ENCODE measurements at regions not wholly inside any gene's neighbourhood (a gene's known extent, or its start where the extent isn't known, plus 50 kb on each side); places are given as distances from the start of the nearest gene placed in this dataset.
"Not testable (repeated sequence)": the region's sequence is repeated elsewhere in the genome, so short reads cannot be mapped to it uniquely, and the experiment has no call there.

- no peak for DNase-seq
Measured at GRCh38 chr18:43751203-43751602, 473.9 kb upstream of the SYT4 start.

GRCh38 chr18:43751835-43752234, 474.5 kb upstream of the SYT4 start:
- DNase-seq: no peak

GRCh38 chr18:43757273-43757672, 480.0 kb upstream of the SYT4 start:
- no peak for DNase-seq

GRCh38 chr18:43758734-43759133, 481.4 kb upstream of the SYT4 start:
- DNase-seq: no peak

- DNase-seq: peak in 1 of 3 experiments; percentile 49
Measured at GRCh38 chr18:43760010-43760409, 482.7 kb upstream of the SYT4 start.

GRCh38 chr18:43772907-43773306, 495.6 kb upstream of the SYT4 start:
- no peak for DNase-seq

GRCh38 chr18:43774497-43774896, 497.2 kb upstream of the SYT4 start:
- no peak for DNase-seq

- no peak for DNase-seq
Measured at GRCh38 chr18:43775591-43775990, 498.3 kb upstream of the SYT4 start.

GRCh38 chr18:43776997-43777396, 499.7 kb upstream of the SYT4 start:
- DNase-seq: no peak

- DNase-seq: peak in 1 of 3 experiments; percentile 9
Measured at GRCh38 chr18:43777636-43778304, 500.5 kb upstream of the SYT4 start.

GRCh38 chr18:43780782-43781340, 503.6 kb upstream of the SYT4 start:
- DNase-seq: no peak

- DNase-seq: no peak
Measured at GRCh38 chr18:43785158-43785557, 507.9 kb upstream of the SYT4 start.

GRCh38 chr18:43786893-43787292, 509.6 kb upstream of the SYT4 start:
- no peak for DNase-seq

GRCh38 chr18:43787721-43788120, 510.4 kb upstream of the SYT4 start:
- not testable (repeated sequence) for DNase-seq

- DNase-seq: peak in 2 of 3 experiments; percentile 33 to 80
Measured at GRCh38 chr18:43789234-43790000, 512.1 kb upstream of the SYT4 start.

- DNase-seq: no peak
Measured at GRCh38 chr18:43793910-43794309, 516.6 kb upstream of the SYT4 start.

- no peak for DNase-seq
Measured at GRCh38 chr18:43794363-43794762, 517.1 kb upstream of the SYT4 start.

- DNase-seq: no peak
Measured at GRCh38 chr18:43797347-43797746, 520.1 kb upstream of the SYT4 start.

- DNase-seq: no peak
Measured at GRCh38 chr18:43800584-43800983, 523.3 kb upstream of the SYT4 start.

- DNase-seq: peak in 2 of 3 experiments; percentile 14 to 61
Measured at GRCh38 chr18:43805646-43806194, 528.4 kb upstream of the SYT4 start.

GRCh38 chr18:43812627-43813026, 535.3 kb upstream of the SYT4 start:
- no peak for DNase-seq

GRCh38 chr18:43819397-43819796, 542.1 kb upstream of the SYT4 start:
- DNase-seq: no peak

- no peak for DNase-seq
Measured at GRCh38 chr18:43819873-43820272, 542.6 kb upstream of the SYT4 start.

GRCh38 chr18:43825768-43826167, 548.5 kb upstream of the SYT4 start:
- no peak for DNase-seq
